ENCODE measurements at regions not wholly inside any gene's neighbourhood (a gene's known extent, or its start where the extent isn't known, plus 50 kb on each side); places are given as distances from the start of the nearest gene placed in this dataset.

GRCh38 chr14:34027130-34027989 lies 76.5 kb upstream of the EGLN3 start:
- no peak for TF ChIP-seq POLR2A (IDR thresholded peaks at IDR 0.05; ENCODE audit: low read depth, low read length)
- no peak for TF ChIP-seq POLR2AphosphoS5 (IDR thresholded peaks at IDR 0.05; ENCODE audit: low read depth, low read length)

All from GM12892 (cell line).